SKM-1 treated with dmso at 0.1 percent for 144 hours (cell line): ENCODE measurements at regions not wholly inside any gene's neighbourhood (a gene's known extent, or its start where the extent isn't known, plus 50 kb on each side); places are given as distances from the start of the nearest gene placed in this dataset.

Experiments
- DNase-seq: peaks from one replicate; lab custom pipeline; 2025; ENCODE audit not compliant: unreplicated experiment; lab: John Stamatoyannopoulos, UW

GRCh38 chr16:9370061-9370491 lies 278.6 kb downstream of the HAPSTR1 start:
- no peak for DNase-seq

- no peak for DNase-seq
Measured at GRCh38 chr16:9371713-9372448, 280.4 kb downstream of the HAPSTR1 start.

GRCh38 chr16:9372934-9373890 lies 281.8 kb downstream of the HAPSTR1 start:
- no peak for DNase-seq

GRCh38 chr16:9374061-9374460 lies 282.6 kb downstream of the HAPSTR1 start:
- no peak for DNase-seq

GRCh38 chr16:9378876-9379275 lies 287.4 kb downstream of the HAPSTR1 start:
- DNase-seq, result peak; percentile 20

- no peak for DNase-seq
Measured at GRCh38 chr16:9380221-9380620, 288.8 kb downstream of the HAPSTR1 start.

- DNase-seq, result no peak
Measured at GRCh38 chr16:9381399-9381798, 290.0 kb downstream of the HAPSTR1 start.

GRCh38 chr16:9381905-9382304 lies 290.5 kb downstream of the HAPSTR1 start:
- no peak for DNase-seq

GRCh38 chr16:9383281-9383680 lies 291.8 kb downstream of the HAPSTR1 start:
- DNase-seq, result no peak

- no peak for DNase-seq
Measured at GRCh38 chr16:9384141-9384540, 292.7 kb downstream of the HAPSTR1 start.

- DNase-seq, result no peak
Measured at GRCh38 chr16:9389543-9390207, 298.2 kb downstream of the HAPSTR1 start.

GRCh38 chr16:9392956-9393355 lies 301.5 kb downstream of the HAPSTR1 start:
- DNase-seq, result no peak

- no peak for DNase-seq
Measured at GRCh38 chr16:9393591-9393990, 302.1 kb downstream of the HAPSTR1 start.

GRCh38 chr16:9395958-9396359 lies 304.5 kb downstream of the HAPSTR1 start:
- no peak for DNase-seq

GRCh38 chr16:9399573-9399972 lies 308.1 kb downstream of the HAPSTR1 start:
- DNase-seq, result no peak

GRCh38 chr16:9401173-9401572 lies 309.7 kb downstream of the HAPSTR1 start:
- DNase-seq, result no peak

- DNase-seq, result no peak
Measured at GRCh38 chr16:9402293-9402860, 310.9 kb downstream of the HAPSTR1 start.

GRCh38 chr16:9404811-9405210 lies 313.4 kb downstream of the HAPSTR1 start:
- no peak for DNase-seq

- no peak for DNase-seq
Measured at GRCh38 chr16:9406038-9406712, 314.7 kb downstream of the HAPSTR1 start.

- no peak for DNase-seq
Measured at GRCh38 chr16:9407206-9407758, 315.8 kb downstream of the HAPSTR1 start.
